BJ (cell line): ENCODE measurements at regions not wholly inside any gene's neighbourhood (a gene's known extent, or its start where the extent isn't known, plus 50 kb on each side); places are given as distances from the start of the nearest gene placed in this dataset.

Source experiments
- CTCF ChIA-PET: fragments of 350-600 bp; formaldehyde crosslinking; extraction: SDS; loops from one replicate; lab custom pipeline; 2021; ENCODE audit warnings: antibody characterized with exemption, inconsistent platforms; lab: Yijun Ruan, JAX
- POLR2A ChIA-PET: fragments of 300-600 bp; sonication (Branson Sonifier 250); formaldehyde crosslinking; extraction: SDS; loops from one replicate; lab custom pipeline; 2021; ENCODE audit warnings: antibody characterized with exemption; lab: Charles Lee
- DNase-seq: peaks from one replicate; pipeline ENCODE4 v3.0.0-alpha.2; 2011; ENCODE audit warnings: low read depth
- H3K27me3 ChIP-seq: 2 replicates; pipeline ENCODE4 v1.6.0; 2011; ENCODE audit warnings: low read length; ENCODE audit not compliant: control insufficient read depth, insufficient read depth
- H3K36me3 ChIP-seq: 2 replicates; pipeline ENCODE4 v1.5.1; 2011; ENCODE audit warnings: low read length; ENCODE audit not compliant: control insufficient read depth, insufficient read depth
- H3K4me3 ChIP-seq: 2 replicates; pipeline ENCODE4 v1.5.1; 2011; ENCODE audit warnings: low read depth, mild to moderate bottlenecking, control low read depth, low read length
- TF ChIP-seq, protein P1 (sequence below): IDR thresholded peaks from 2 replicates; pipeline ENCODE4 v1.5.1; 2011; ENCODE audit warnings: low read depth, mild to moderate bottlenecking, control low read depth, inconsistent platforms, low read length, moderate library complexity; ENCODE audit not compliant: insufficient read depth

DNA sequence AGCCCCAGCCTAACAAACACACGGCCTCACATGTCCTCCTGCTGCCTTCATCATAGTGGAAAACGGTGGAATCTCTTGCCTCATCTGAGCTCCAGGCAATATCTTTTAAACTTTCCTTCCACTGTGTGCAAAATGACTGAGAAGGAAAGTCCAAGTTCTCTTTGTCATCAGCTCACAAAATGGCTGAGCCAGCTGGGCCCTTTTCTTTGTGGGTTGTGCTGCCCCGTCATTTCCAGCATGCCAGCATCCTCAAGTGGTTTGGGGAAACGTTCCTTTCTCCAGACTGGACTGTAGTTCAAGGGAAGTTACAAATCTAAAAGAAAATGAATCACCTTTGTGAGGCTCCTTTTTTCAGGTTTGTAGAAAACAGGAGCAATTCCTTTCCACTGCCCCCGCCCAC lies 171.1 kb upstream of the FSTL4 start:
- Histone ChIP-seq H3K27me3 (no peaks in the 10 kb centered on the region), H3K4me3 (no peak overlapping the region), H3K36me3 (no peaks in the 10 kb centered on the region)
- TF ChIP-seq, protein P1, sequence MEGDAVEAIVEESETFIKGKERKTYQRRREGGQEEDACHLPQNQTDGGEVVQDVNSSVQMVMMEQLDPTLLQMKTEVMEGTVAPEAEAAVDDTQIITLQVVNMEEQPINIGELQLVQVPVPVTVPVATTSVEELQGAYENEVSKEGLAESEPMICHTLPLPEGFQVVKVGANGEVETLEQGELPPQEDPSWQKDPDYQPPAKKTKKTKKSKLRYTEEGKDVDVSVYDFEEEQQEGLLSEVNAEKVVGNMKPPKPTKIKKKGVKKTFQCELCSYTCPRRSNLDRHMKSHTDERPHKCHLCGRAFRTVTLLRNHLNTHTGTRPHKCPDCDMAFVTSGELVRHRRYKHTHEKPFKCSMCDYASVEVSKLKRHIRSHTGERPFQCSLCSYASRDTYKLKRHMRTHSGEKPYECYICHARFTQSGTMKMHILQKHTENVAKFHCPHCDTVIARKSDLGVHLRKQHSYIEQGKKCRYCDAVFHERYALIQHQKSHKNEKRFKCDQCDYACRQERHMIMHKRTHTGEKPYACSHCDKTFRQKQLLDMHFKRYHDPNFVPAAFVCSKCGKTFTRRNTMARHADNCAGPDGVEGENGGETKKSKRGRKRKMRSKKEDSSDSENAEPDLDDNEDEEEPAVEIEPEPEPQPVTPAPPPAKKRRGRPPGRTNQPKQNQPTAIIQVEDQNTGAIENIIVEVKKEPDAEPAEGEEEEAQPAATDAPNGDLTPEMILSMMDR, result no peak
- ChIA-PET CTCF (interaction anchor here (1.1 kb wide), 1 partner anchor 12 kb away, joined by 3 read pairs; no protein-coding TSS in a partner anchor), POLR2A (no interaction called here)
- no peak for DNase-seq

DNA sequence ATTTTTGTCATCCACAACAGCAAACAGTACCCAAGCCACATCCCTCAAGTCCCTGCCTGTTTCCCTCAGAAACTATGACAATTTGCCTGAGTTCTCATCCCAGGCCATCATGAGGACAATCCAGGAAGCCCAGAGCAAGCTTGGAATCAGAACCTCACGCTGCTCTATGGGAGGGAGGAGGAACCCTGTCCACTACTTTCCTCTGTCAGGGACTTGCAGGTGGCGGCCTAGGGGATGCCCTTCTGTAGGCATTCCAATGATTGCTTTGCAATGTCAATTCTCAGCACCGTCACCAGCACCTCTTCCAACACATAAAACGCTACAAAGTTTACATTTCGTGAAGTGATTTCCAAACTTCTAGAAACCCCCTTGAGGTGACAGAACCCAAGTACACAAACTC lies 170.4 kb upstream of the FSTL4 start:
- Histone ChIP-seq H3K27me3 (no peaks in the 10 kb centered on the region), H3K4me3 (no peak overlapping the region), H3K36me3 (no peaks in the 10 kb centered on the region)
- TF ChIP-seq, protein P1, result no peak
- ChIA-PET CTCF (interaction anchor here (1.1 kb wide), 1 partner anchor 13 kb away, joined by 3 read pairs; no protein-coding TSS in a partner anchor), POLR2A (no interaction called here)
- DNase-seq, result no peak

DNA sequence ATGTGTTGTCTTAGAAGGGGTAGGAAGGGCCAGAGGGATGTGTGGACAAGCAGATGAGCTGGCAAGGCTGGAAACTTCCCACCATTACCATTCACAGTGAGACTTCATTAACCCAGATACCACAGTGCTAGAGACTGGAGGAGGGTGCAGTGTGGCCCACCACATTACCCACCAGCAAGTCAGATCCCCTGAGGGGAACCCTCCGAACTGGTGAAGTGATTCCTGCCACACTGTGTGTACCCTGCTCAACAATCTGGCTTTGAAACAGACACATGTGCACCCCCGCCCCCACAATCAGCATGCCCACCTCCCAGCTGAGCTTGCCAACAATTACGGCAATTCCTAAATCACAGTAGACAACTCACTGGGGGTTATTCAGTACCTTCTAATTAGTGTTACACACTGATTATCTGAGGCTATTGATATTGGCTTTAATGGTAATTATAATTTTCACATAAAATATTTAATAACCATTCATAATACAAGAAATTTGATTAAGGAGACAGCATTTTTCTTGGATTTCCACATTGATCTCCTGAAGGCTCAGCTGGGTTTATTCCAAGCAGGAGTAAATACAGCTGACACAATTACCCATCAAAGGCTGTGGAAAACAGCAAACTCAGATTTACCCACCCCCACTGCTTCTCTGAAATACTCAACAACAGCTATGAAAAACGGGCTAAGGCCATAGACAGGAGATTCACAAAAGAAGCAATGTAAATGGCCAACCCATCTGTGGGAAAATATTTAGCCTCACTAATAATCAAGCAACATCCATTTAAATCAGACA lies 169.3 kb upstream of the FSTL4 start:
- Histone ChIP-seq H3K27me3 (no peaks in the 10 kb centered on the region), H3K4me3 (no peak overlapping the region), H3K36me3 (no peaks in the 10 kb centered on the region)
- DNase-seq, result no peak
- TF ChIP-seq, protein P1, result no peak
- POLR2A ChIA-PET, result no interaction called here
- CTCF ChIA-PET, result no interaction called here

DNA sequence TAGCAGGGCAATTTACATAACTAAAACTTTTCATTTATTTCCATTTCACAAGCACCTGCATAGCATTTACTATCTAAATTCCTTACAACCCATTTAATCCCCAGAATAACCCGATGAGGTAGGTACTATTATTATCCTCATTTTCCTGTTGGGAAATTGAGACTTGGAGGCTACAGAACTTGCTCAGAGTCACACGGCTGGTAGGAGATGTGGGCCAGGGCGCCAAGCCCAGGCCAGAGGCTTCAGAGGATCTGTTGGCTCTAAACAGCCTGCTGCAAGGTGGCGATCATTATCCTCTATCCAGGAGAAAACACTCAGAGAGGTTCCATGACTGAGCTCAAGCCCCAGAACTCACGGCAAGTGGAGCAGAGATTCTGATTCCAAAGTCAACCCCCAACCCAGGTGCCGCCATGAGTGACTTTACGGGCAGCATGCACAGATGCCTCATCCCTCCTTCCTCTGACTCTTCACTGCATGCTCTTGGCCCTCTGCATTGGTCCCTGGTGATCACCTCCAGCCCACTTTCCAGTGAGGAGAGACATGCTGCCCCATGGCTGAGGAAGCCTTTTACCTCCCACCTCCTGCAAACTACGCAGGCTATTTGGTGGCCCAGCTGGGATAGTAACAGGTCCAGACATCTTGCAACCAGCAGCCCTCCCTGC lies 168.4 kb upstream of the FSTL4 start:
- ChIA-PET POLR2A (no interaction called here), CTCF (no interaction called here)
- H3K4me3 ChIP-seq, result no peak overlapping the region
- no peaks in the 10 kb centered on the region for H3K36me3 ChIP-seq
- no peak for DNase-seq
- TF ChIP-seq, protein P1, result no peak
- H3K27me3 ChIP-seq, result no peaks in the 10 kb centered on the region

DNA sequence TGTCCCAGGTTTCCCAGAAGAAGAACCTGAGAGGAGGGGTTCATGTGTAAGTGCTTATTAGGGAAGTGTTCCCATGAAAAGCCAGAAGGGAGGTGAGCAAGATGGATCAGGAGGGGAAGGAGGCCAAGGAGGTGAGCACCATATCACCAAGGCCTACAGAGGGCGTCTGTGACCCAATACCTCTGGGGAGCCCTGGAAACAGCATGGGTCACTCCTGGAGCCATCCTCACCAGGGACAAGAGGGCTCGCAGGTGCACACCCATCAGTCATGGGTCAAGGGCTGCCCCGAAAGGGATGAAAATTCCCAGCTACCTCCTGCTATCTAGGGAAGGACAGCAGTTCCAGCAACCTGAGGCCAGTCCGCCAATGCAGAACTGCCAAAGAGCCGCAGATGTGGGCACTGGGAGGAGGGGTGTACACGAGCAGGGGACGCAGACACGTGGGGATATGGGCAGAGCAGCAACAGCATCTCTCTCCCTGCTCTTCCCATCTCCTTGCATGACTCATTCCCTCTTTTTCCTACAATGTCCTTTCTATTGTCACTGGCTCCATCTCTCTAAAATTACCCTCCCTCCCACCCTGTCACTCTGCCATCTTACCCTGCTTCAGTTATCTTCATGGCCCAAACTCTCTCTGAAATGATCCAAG lies 167.6 kb upstream of the FSTL4 start:
- H3K27me3 ChIP-seq, result no peaks in the 10 kb centered on the region
- TF ChIP-seq, protein P1, result no peak
- ChIA-PET CTCF (no interaction called here), POLR2A (no interaction called here)
- no peak for DNase-seq
- no peak overlapping the region for H3K4me3 ChIP-seq
- H3K36me3 ChIP-seq, result no peaks in the 10 kb centered on the region
